ENCODE measurements at regions not wholly inside any gene's neighbourhood (a gene's known extent, or its start where the extent isn't known, plus 50 kb on each side); places are given as distances from the start of the nearest gene placed in this dataset.

DNA sequence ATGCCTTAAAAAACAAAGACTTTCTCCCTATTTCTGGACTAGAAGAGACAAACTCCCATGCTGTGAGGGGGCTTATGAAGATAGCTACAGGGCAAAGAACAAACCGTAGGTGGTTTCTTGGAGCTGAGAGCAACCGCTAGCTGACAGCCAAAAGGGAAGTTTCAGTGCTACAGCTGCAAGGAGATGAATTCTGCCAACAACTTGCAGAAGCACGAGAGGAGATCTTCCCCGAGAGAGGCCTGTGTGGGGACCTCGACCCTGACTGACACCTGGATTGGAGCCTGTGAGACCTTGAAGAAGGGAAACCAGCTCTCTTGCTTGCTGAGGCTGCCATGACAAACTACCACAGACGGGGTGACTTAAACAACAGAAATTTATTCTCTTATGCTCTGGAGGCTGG is 183.8 kb upstream of the VCX3A start:
- WGBS, 2 donors = 35 to 64% methylated on average over 5 to 6 of the region's 6 CpGs

DNA sequence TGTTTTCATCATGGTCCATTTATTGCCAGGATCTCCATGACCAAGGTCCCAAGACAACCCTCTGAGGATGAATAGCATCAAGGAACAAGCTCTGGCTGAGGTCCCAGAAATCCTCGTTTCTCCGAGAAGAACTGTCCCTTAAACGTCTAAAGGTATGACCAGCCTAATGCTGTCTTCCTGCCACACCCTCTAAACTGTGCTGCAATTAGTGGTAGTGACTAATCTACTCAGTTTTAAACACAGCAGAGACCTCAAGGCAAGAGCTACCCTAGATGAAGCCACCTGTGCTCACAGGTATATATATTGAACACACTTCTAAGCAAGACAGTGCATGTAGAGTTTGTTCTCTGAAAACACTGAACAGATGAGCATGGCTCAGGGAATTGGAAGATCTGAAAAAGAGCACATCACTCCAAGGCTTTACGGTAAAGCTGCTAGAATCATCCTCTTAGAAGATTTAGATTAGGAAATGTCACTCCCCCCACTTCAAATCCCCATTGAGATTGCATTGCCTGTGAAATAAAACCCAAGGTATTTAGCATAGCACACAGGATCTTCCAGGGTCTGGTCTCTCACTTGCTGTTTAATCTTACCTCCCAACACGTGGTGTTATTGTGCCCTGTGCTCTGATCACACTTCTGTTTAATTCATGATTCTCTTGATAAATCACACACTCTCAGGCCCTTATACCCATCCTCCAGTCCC is 173.9 kb upstream of the VCX3A start:
- 78% methylated on average over 3 to 5 of the region's 5 CpGs for WGBS, 2 donors
- H3K27ac ChIP-seq = no peak overlapping the region
- TF ChIP-seq, protein P1, sequence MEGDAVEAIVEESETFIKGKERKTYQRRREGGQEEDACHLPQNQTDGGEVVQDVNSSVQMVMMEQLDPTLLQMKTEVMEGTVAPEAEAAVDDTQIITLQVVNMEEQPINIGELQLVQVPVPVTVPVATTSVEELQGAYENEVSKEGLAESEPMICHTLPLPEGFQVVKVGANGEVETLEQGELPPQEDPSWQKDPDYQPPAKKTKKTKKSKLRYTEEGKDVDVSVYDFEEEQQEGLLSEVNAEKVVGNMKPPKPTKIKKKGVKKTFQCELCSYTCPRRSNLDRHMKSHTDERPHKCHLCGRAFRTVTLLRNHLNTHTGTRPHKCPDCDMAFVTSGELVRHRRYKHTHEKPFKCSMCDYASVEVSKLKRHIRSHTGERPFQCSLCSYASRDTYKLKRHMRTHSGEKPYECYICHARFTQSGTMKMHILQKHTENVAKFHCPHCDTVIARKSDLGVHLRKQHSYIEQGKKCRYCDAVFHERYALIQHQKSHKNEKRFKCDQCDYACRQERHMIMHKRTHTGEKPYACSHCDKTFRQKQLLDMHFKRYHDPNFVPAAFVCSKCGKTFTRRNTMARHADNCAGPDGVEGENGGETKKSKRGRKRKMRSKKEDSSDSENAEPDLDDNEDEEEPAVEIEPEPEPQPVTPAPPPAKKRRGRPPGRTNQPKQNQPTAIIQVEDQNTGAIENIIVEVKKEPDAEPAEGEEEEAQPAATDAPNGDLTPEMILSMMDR (IDR thresholded peaks at IDR 0.05) = no peak
- TF ChIP-seq POLR2AphosphoS5 (IDR thresholded peaks at IDR 0.05) (no peak), EP300 (IDR thresholded peaks at IDR 0.05) (no peak), POLR2A (IDR thresholded peaks at IDR 0.05) (no peak)
- no peak overlapping the region for H3K4me3 ChIP-seq
- H3K36me3 ChIP-seq = no peaks in the 10 kb centered on the region
- H3K9me3 ChIP-seq = no peaks in the 10 kb centered on the region
- no peaks in the 10 kb centered on the region for H3K4me1 ChIP-seq
- ATAC-seq (ENCODE audit: low FRiP score in 2 of 2) (no peak), DNase-seq (no peak)
- no peaks in the 10 kb centered on the region for H3K27me3 ChIP-seq

More for the DNA sequence above, 183.8 kb upstream of the VCX3A start:
- no peaks in the 10 kb centered on the region for H3K36me3 ChIP-seq
- no peak overlapping the region for H3K4me3 ChIP-seq
- TF ChIP-seq EP300 (IDR thresholded peaks at IDR 0.05) (no peak), POLR2A (IDR thresholded peaks at IDR 0.05) (no peak), POLR2AphosphoS5 (IDR thresholded peaks at IDR 0.05) (no peak)
- TF ChIP-seq, protein P1 (IDR thresholded peaks at IDR 0.05) = no peak
- no peak for DNase-seq
- no peaks in the 10 kb centered on the region for H3K9me3 ChIP-seq
- H3K4me1 ChIP-seq = no peaks in the 10 kb centered on the region
- H3K27me3 ChIP-seq = no peaks in the 10 kb centered on the region
- H3K27ac ChIP-seq = no peak overlapping the region
- no peak for ATAC-seq (ENCODE audit: low FRiP score in 2 of 2)

DNA sequence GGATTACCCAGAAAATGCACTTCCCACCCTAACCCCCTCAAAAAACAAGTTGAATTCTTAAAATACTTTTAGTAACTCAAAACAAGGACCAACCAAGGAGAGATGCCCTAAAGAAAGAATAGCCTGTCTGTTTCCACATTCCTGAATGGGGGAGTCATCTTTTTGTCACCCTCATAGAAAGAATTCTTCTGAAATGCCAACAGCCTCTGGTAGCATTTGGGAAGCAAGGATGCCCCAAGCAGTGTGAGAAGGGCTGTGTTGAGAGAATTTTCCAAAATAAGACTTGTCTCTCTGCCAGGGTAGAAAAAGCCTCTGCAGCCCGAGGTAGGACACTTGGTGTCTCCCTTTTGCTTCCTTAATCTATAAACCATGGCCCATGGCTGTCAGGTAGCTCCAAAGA is 173.1 kb upstream of the VCX3A start:
- Histone ChIP-seq H3K4me3 (no peak overlapping the region), H3K27ac (no peak overlapping the region), H3K9me3 (no peaks in the 10 kb centered on the region), H3K4me1 (no peaks in the 10 kb centered on the region), H3K27me3 (no peaks in the 10 kb centered on the region), H3K36me3 (no peaks in the 10 kb centered on the region)
- TF ChIP-seq EP300 (IDR thresholded peaks at IDR 0.05) (no peak), POLR2A (IDR thresholded peaks at IDR 0.05) (no peak), POLR2AphosphoS5 (IDR thresholded peaks at IDR 0.05) (no peak)
- TF ChIP-seq, protein P1 (IDR thresholded peaks at IDR 0.05) = no peak
- WGBS, 2 donors = 32 to 63% methylated on average over 1 of the region's 1 CpG
- ATAC-seq (ENCODE audit: low FRiP score in 2 of 2) (no peak), DNase-seq (no peak)

DNA sequence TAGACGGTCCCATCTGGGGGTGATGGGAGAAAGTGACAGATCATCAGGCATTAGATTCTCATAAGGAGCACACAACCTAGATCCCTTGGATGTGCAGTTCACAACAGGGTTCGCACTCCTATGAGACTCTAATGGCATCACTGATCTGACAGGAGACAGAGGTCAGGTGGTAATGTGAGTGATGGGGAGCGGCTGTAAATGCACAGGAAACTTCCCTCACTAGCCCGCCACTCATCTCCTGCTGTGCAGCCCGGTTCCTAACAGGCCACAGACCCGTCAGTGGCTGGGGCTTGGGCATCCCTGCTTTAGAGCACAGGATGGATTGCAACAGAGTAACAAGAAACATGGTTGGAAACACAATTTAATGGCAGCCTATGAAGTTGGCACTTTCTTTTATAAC is 172.6 kb upstream of the VCX3A start:
- no peaks in the 10 kb centered on the region for H3K36me3 ChIP-seq
- no peaks in the 10 kb centered on the region for H3K4me1 ChIP-seq
- 88 to 100% methylated on average over 2 to 6 of the region's 6 CpGs for WGBS, 2 donors
- no peak for TF ChIP-seq POLR2A (IDR thresholded peaks at IDR 0.05)
- TF ChIP-seq, protein P1 (IDR thresholded peaks at IDR 0.05) = no peak
- no peak for TF ChIP-seq EP300 (IDR thresholded peaks at IDR 0.05)
- no peak for TF ChIP-seq POLR2AphosphoS5 (IDR thresholded peaks at IDR 0.05)
- no peaks in the 10 kb centered on the region for H3K27me3 ChIP-seq
- no peak overlapping the region for H3K27ac ChIP-seq
- no peaks in the 10 kb centered on the region for H3K9me3 ChIP-seq
- ATAC-seq (ENCODE audit: low FRiP score in 2 of 2) (no peak), DNase-seq (no peak)
- no peak overlapping the region for H3K4me3 ChIP-seq

DNA sequence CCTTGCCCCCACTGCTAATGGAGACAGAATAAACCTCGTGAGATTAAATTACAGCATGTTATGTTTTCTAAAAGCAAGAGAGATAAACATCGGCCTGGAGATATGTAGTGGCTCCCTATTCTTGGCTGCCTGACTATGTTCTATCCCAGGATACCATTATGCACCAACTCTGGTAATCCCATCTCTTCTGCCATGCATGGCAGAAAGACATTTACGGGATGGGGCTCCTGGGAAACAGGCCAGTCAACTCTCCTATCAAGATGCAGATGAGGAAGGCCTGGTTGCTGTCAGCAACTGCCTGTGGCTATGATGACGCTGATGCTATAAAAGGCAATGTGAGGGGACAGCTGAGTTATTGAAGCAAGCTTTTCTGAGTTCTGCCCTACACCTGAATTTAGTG is 166.2 kb upstream of the VCX3A start:
- Histone ChIP-seq H3K4me1 (no peaks in the 10 kb centered on the region), H3K9me3 (no peaks in the 10 kb centered on the region), H3K27me3 (no peaks in the 10 kb centered on the region), H3K4me3 (no peak overlapping the region), H3K36me3 (no peaks in the 10 kb centered on the region), H3K27ac (no peak overlapping the region)
- DNase-seq (no peak), ATAC-seq (ENCODE audit: low FRiP score in 2 of 2) (no peak)
- WGBS, 2 donors = 80 to 88% methylated on average over 1 to 4 of the region's 4 CpGs
- TF ChIP-seq POLR2A (IDR thresholded peaks at IDR 0.05) (no peak), POLR2AphosphoS5 (IDR thresholded peaks at IDR 0.05) (no peak), EP300 (IDR thresholded peaks at IDR 0.05) (no peak)
- TF ChIP-seq, protein P1 (IDR thresholded peaks at IDR 0.05) = no peak
